Stimulated activated CD4-positive, alpha-beta T cell treated with anti-CD3 and anti-CD28 coated beads, Interleukin-1b, Interleukin-23, amount 100 ng/mL, for 4 hours (primary cell): ENCODE measurements at regions not wholly inside any gene's neighbourhood (a gene's known extent, or its start where the extent isn't known, plus 50 kb on each side); places are given as distances from the start of the nearest gene placed in this dataset.

ENCODE experiments used
- DNase-seq, 2 donors: peaks; one replicate each; pipeline ENCODE4 v3.0.0-alpha.2; 2020; ENCODE audit warnings: low read depth in 2 of 2

DNA sequence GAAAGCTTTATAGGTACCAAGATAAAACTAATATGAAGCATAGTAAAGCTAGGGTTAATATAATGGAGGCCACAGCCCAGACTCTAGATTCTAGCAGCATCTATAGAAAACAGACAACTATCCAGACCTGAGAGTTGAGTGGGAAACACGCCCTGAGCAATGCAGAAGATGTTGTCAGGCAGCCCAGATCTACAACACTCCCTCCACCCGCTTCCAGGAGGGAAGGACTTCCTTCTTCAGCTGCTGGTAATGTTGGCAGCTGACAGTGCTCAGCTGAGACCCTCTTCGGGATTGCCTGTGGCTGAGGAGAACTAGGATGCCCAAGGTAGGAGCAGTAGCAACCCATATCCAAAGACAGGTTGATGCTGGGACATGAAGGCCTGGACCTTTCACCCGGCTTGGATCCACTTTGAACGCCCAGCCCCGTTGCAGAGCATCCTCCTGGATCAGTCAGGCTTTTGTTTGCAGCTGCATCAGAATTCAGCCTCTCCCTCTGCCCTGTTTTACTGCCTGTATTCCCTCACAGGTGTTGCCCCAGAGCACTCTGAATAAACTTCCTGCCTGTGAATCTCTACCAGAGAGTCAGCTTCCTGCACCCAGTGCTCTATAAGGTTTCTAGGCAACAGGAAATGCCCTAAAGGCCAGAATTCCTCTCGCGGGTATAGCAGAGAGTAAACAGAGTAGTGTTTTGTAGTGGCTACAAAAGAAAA lies 174.7 kb upstream of the IL12A start:
- no peak for DNase-seq

GRCh38 chr3:159816512-159816911 lies 172.1 kb upstream of the IL12A start:
- no peak for DNase-seq

DNA sequence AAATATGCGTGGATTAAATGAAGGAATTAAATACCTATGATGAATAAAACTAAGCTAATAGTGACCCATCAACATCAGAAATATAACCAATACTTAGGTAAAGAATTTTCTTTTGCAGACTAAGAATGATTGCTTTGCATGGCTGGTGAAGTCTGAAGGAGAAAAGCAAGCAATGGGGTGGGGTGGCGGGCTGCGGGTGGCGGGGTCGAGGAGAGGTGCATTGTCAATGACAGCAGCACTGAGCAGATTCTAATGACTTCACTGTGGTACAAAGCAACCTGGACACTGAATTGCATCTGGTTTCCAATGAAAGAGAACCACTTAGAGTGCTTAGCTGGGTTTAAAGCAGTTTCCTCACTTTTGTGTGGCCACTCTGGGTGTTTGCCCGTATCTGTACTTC lies 171.5 kb upstream of the IL12A start:
- no peak for DNase-seq

GRCh38 chr3:159817571-159817970 lies 171.1 kb upstream of the IL12A start:
- DNase-seq, result no peak

GRCh38 chr3:159818399-159818798 lies 170.2 kb upstream of the IL12A start:
- no peak for DNase-seq

GRCh38 chr3:159818997-159819500 lies 169.6 kb upstream of the IL12A start:
- no peak for DNase-seq

DNA sequence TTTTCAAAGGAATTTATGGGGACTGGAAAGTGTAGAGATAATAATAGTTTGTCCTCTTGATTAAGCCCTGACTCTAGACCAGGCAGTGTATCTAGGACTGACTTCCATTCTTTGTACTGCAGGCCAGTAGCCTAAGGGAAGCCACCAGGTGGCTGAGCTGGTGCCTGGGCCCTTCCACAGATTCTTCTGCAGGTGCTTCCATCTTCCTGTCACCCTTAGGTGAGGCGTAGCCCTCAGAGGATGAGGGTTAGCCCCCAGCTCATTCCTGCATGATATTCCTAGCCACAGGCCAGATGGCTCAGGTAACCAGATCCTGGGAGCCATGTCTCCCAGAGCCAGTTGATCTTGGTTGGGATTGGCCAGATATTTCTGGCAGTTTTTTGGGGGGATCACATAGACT lies 169.0 kb upstream of the IL12A start:
- DNase-seq, result no peak

DNA sequence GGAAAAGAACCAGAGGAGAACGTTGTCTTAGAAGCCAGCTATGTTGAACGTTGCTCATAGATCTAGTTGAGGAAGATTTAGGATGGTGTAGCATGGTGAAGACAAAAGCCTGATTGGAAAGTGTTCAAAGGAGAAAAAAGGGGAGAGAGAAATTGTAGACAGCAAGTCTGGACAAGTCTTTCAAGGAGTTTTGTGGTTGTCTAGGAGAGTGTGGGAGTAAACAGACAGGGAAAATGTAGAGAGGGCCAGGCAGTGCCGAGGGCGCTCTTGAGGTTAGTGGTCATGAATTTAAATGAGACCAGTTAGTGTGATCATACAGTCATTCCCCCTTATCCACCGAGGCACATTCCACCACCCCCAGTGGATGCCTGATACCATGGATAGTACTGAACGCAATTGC lies 167.5 kb upstream of the IL12A start:
- DNase-seq, result no peak

DNA sequence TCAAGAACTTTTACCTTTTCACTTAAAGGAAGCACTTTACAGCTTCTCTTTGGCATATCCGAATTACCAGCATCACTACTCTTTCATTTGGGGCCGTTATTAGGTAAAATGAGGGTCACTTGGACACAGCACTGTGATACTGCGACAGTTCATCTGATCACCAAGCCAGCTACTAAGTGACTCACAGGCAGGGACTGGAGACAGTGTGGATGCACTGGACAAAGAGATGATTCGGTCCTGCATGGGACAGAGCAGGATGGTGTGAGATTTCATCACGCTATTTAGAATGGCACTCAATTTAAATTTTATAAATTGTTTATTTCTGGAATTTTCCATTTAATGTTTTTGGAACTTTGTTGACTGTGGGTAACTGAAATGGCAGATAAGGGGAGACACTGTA lies 166.9 kb upstream of the IL12A start:
- DNase-seq, result no peak

DNA sequence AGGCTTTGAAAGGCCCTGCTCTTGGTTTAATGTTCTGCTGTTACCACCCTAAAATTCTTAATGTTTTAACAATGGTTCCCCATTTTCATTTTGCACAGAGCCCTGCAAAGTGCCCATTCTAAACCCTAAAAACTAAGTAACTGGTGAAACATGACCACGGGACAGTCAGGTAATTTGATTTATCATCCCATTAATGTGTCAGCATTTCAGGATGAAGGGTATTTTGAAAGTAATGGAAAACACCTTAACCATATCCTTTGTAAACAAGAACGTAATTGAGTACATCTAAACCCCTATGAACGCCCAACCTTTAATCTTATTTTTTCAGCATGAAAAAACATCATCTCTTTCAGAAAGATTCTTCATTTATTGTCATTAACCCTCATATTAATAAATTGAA lies 164.9 kb upstream of the IL12A start:
- no peak for DNase-seq

DNA sequence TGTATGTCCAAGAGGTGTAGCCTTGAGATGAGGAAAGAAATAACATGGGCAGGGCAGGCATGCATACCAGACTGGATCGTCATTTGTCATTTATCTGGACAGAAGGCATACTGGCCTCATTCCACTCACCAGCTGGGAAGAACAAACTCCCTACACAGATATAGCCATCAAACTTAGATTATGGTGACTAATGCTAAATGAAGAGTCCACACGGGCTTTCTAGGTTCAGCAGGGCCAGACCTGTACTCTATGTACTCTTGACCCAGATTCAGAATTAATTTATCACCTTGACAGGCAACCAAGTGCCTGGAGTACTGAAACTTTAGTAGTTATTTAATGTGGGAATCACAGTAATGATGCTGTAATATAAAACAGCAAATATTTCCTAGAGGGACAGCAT lies 164.3 kb upstream of the IL12A start:
- DNase-seq, result no peak

DNA sequence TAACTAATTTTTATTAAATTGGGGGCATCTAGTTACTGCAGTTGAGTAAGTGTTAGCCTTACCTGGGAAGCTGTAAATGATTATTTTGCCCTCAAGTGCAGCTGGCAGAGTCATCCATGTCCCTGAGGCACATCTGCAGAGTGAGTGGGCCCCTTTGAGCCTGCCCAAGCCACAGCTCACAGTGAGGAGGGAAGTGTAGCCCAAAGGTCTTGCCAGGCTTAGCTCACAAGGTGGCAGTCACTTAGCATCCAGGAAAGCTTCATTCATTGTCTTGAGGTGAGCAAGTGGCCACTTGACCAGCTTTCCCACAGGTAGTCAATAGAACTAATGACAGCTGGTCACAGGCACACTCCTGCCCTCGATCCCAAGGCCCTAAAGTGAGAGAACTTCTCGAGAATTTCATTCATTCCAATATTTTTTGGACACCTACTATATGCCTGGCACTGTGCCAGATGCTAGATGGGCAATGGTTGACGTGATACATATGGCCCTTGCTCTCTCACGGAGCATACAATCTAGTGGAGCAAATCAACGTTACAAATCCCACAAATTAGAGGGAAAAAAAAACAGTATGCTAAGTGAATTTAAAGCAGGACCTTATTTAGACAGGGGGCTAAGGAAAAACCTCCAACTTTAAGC lies 163.3 kb upstream of the IL12A start:
- no peak for DNase-seq

- no peak for DNase-seq
Observed at GRCh38 chr3:159828542-159828943, 160.1 kb upstream of the IL12A start.

GRCh38 chr3:159829056-159829455 lies 159.6 kb upstream of the IL12A start:
- no peak for DNase-seq

GRCh38 chr3:159829539-159830227 lies 159.0 kb upstream of the IL12A start:
- no peak for DNase-seq

DNA sequence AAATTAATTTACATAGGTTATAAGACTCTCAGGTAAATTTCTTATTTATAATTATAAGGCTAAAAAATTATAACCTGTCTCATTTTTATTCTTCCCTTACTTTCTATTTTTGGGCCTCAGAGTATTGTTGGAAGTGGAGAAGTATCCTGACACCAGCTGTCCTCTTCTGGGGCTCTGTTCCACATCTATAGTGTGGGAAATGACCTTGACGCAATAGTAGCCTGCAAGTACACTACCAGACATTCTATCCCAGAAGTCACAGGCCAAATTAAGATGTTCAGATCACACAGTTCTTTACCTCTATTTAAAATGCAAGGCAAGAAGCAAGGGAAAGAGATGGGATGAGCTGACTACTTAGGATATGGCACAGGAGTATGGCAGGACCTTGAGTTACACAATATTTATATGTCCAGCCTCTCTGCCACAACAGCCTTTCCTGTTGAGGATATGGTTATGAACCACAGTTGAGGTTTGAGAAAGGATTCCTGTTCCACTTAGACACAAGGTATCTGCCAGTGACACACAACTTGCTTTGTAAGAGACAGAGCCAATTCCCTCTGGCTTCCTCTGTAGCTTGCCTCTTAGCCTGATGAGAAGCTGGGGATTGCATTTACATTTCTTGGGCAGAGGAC lies 158.0 kb upstream of the IL12A start:
- DNase-seq, result no peak

DNA sequence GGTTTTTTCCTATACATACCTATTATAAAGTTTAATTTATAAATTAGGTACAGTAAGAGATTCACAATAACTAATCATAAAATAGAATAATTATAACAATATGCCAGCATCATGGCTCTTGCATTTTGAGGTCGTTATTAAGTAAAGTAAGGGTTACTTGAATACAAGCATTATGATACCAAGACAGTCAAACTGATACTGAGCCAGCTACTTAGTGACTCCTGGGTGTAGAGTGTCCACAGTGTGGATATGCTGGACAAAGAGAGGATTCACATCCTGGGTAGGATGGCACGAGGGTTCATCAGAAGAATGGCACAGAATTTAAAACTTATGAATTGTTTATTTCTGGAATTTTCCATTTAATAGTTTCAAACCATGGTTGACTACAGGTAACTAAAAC lies 157.2 kb upstream of the IL12A start:
- DNase-seq, result no peak

DNA sequence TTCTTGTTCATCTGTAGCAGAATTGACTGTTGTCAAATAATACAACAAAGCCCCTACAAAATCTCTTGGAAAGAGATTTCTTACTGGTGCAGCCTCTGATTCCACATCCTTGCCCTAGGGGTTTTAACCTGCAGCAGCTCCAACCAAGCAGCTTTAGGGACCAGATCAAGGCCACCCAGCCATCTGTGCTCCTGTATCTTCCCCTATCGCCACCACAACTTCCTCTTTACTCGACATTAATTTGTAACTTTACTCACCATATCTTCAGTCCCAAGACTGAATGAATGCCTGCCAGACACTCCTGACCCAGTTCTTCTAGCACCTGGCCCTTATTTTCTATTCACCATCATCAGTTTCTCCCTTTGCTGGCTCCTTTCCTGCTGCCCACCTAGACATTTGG lies 156.6 kb upstream of the IL12A start:
- no peak for DNase-seq

GRCh38 chr3:159835126-159835525 lies 153.5 kb upstream of the IL12A start:
- no peak for DNase-seq

- DNase-seq, result no peak
Observed at GRCh38 chr3:159837725-159838124, 150.9 kb upstream of the IL12A start.

- DNase-seq, result no peak
Observed at GRCh38 chr3:159838938-159839337, 149.7 kb upstream of the IL12A start.

GRCh38 chr3:159839561-159840379 lies 148.9 kb upstream of the IL12A start, which contains the start of gene SCHIP1:
TSS of gene SCHIP1 (plus strand) at chr3:159839861.
- DNase-seq, result no peak
